ENCODE measurements at regions not wholly inside any gene's neighbourhood (a gene's known extent, or its start where the extent isn't known, plus 50 kb on each side); places are given as distances from the start of the nearest gene placed in this dataset.
"Not testable (repeated sequence)": the region's sequence is repeated elsewhere in the genome, so short reads cannot be mapped to it uniquely, and the experiment has no call there.

- H3K4me3 ChIP-seq = no peak overlapping the region
- H3K36me3 ChIP-seq = no peaks in the 10 kb centered on the region
- H3K4me1 ChIP-seq = no peaks in the 10 kb centered on the region
- no peaks in the 10 kb centered on the region for H3K9me3 ChIP-seq
- intact Hi-C loops (cut with DNase I) = no loop called here
- DNase-seq (ENCODE audit: low spot score in 2 of 2) = no peak
- no peak for TF ChIP-seq CTCF (IDR thresholded peaks at IDR 0.05)
- no peak overlapping the region for H3K27ac ChIP-seq
- no peaks in the 10 kb centered on the region for H3K27me3 ChIP-seq
Measured at GRCh38 chr11:13135385-13136271, 126.5 kb downstream of the RASSF10 start.

GRCh38 chr11:13136272-13136596 lies 127.1 kb downstream of the RASSF10 start:
- H3K9me3 ChIP-seq = no peaks in the 10 kb centered on the region
- no peak for DNase-seq (ENCODE audit: low spot score in 2 of 2)
- TF ChIP-seq CTCF (IDR thresholded peaks at IDR 0.05) = no peak
- no peaks in the 10 kb centered on the region for H3K4me1 ChIP-seq
- intact Hi-C loops (cut with DNase I) = no loop called here
- no peaks in the 10 kb centered on the region for H3K27me3 ChIP-seq
- H3K4me3 ChIP-seq = no peak overlapping the region
- no peak overlapping the region for H3K27ac ChIP-seq
- H3K36me3 ChIP-seq = no peaks in the 10 kb centered on the region

- DNase-seq (ENCODE audit: low spot score in 2 of 2) = no peak
- Histone ChIP-seq H3K27me3 (no peaks in the 10 kb centered on the region), H3K27ac (no peak overlapping the region), H3K4me1 (no peaks in the 10 kb centered on the region), H3K9me3 (no peaks in the 10 kb centered on the region), H3K36me3 (no peaks in the 10 kb centered on the region), H3K4me3 (no peak overlapping the region)
- intact Hi-C loops (cut with DNase I) = no loop called here
- no peak for TF ChIP-seq CTCF (IDR thresholded peaks at IDR 0.05)
Measured at GRCh38 chr11:13137844-13138301, 128.8 kb downstream of the RASSF10 start.

GRCh38 chr11:13139085-13139484 lies 130.0 kb downstream of the RASSF10 start:
- H3K4me3 ChIP-seq; H3K4me1 ChIP-seq; intact Hi-C loops (cut with DNase I); H3K9me3 ChIP-seq; H3K27ac ChIP-seq; H3K27me3 ChIP-seq; H3K36me3 ChIP-seq; DNase-seq (ENCODE audit: low spot score in 2 of 2): not testable (repeated sequence)

- Histone ChIP-seq H3K9me3 (no peaks in the 10 kb centered on the region), H3K27ac (no peak overlapping the region), H3K4me3 (no peak overlapping the region), H3K27me3 (no peaks in the 10 kb centered on the region), H3K4me1 (no peaks in the 10 kb centered on the region), H3K36me3 (no peaks in the 10 kb centered on the region)
- intact Hi-C loops (cut with DNase I) = no loop called here
- TF ChIP-seq CTCF (IDR thresholded peaks at IDR 0.05) = no peak
- no peak for DNase-seq (ENCODE audit: low spot score in 2 of 2)
Measured at GRCh38 chr11:13140028-13140870, 131.1 kb downstream of the RASSF10 start.
